ENCODE measurements at regions not wholly inside any gene's neighbourhood (a gene's known extent, or its start where the extent isn't known, plus 50 kb on each side); places are given as distances from the start of the nearest gene placed in this dataset.

DNA sequence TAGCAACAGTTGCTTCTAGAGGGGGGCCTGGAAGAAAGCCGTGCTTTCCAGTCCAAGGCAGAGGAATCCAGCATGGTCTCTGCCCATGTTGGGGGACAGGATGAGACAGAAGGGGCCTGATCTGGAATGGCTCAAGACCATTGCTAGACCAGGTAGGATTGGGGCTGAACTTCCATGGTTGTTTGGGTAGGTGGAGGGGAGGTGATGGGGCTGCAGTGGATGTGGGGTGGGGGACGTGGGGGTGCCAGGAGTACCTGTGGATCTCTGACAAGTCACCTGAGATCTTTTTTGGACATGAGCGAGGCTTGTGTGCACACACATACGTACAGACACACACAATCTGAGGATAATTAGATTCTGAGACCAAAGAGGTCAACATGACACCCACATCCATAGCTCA, 228.7 kb upstream of the SKOR2 start:
- DNase-seq (ENCODE audit: low read depth in 2 of 2) = no peak

- no peak for DNase-seq (ENCODE audit: low read depth in 2 of 2)
Observed at GRCh38 chr18:47471784-47472183, 220.3 kb upstream of the SKOR2 start.

GRCh38 chr18:47470941-47471340, 219.5 kb upstream of the SKOR2 start:
- no peak for DNase-seq (ENCODE audit: low read depth in 2 of 2)

DNA sequence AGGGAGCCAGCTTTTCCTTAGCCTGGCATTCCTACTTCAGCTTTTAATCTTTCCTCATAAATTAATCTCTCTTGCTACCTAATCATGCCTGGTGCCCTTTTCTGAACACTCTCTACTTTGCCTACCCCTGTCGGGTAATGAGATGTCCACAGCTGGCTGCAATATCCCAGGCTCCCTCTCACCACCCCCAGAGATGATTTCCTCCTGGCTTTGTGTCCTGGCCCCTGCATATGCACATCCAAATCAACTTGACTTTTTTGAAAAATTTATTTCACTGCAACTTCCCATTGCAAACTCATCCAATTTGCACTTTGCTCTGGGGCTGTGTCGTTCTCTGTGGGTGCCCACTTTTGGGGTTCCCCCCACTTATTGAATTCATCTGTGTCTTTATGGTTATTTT, 218.1 kb upstream of the SKOR2 start:
- no peak for DNase-seq (ENCODE audit: low read depth in 2 of 2)

GRCh38 chr18:47461977-47462376, 210.5 kb upstream of the SKOR2 start:
- DNase-seq (ENCODE audit: low read depth in 2 of 2) = no peak

DNA sequence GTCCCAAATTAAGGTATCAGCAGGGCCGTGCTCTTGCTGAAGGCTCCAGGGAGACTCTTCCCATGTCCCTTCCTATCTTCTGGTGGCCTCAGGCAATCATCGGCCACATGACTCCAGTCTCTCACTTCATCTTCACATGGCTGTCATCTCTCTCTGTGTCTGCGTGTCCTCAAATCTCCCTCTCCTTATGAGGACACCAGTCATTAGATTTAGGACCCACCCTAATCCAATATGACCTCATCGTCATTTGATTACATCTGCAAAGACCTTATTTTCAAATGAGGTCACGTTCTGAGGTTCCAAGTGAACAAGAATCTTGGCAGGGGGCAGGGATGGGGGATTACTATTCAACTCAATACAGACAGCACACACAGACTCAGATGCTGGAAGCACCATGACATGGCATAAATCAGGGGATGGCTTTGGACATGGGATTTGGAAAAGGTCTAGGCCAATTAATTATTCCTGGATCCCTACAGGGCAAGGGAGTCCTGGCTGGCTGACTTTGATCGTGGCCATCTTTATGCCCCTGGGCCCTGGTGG, 210.0 kb upstream of the SKOR2 start:
- DNase-seq (ENCODE audit: low read depth in 2 of 2) = no peak

DNA sequence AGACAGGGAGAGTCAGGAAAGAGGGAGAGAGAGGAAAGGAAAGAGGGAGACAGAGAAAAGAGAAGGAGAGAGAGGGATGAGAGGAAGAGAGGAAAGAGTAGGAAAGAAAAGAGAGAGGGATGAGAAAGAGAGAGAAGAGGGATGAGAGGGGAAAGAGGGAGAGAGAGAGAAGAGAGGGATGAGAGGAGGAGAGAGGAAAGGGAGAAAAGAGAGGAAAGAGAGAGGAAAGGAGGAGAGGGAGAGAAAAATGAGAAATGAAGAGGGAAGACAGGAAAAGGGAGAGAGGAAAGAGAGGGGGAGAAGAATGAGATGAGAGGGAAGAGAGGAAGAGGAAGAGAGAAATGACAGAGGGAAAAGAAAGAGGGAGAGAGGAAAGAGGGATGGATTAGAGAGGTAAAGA, 207.0 kb upstream of the SKOR2 start:
- no peak for DNase-seq (ENCODE audit: low read depth in 2 of 2)

DNA sequence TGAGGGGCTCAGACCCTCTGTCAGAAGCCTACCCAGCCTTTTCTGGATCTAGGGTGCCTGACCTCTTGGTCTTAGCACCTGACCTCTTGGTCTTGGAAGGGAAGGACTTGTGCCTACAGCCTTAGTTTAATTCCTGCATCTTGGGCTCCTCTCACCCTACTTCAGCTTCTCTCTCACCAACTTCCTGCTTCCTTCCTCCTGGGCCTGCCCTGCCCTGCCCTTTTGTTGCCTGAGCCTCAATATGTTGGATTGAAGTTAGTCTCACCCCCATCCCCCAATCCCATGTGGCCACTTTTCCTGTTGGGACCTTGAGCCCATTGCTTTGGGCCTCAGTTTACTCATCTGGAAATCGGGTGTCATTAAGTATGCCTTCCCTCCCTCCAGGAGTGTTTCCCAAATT, 206.2 kb upstream of the SKOR2 start:
- DNase-seq (ENCODE audit: low read depth in 2 of 2) = no peak

DNA sequence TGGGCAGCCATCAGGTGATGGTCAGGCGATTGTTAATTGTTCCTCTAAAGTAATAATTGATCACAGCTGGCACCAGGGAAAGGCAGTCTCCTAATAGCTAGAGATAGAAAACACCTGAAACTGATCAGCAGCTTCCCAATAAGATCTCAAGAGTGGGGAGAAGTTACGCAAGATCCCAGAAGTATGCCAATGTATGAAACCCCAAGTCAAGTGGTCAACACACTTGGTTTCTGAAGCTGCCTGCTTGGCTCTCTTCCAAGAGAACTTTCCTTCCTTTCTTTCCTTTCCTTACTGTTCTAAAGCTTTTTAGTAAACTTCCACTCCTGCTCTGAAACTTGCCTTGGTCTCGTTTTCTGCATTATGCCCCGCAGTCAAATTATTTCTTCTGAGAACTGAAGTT, 201.6 kb upstream of the SKOR2 start:
- no peak for DNase-seq (ENCODE audit: low read depth in 2 of 2)

GRCh38 chr18:47448956-47449355, 197.5 kb upstream of the SKOR2 start:
- DNase-seq (ENCODE audit: low read depth in 2 of 2) = no peak

DNA sequence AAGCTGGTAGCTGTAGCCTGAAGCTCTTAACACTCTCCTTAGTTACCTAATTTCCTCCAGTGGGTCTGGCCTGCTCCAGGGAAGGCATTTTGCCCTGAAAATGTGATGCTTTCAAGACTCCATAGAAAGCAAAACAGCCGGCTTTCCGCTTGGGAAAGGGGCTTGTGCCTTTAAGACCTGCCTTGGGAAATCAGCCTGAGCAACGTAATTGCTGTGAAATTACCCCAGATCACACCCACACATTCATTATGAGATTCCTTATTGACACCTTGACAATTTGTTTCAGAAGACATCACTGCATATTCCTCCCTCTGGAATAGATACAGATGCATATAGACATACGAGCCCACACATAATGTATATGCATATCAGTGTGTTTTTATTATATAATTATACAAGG, 190.5 kb upstream of the SKOR2 start:
- DNase-seq (ENCODE audit: low read depth in 2 of 2) = no peak

DNA sequence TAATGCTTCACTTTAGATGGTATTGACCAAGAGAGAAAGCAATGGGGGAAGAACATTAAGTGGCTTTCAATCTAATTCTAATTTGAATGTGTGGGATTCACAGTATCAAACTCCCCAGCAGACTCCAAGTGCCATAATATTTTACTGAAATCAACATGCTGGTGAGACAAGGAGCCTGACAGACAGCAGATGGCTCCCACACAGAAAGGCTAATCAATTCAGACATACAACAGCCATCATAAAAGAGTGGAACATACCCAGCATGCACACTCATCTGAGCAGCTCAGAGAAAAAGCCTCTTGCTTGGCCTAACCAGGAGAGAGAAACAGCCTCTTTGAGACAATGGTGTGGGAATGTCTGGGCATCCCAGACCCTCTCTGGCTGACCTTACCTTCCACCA, 186.5 kb upstream of the SKOR2 start:
- DNase-seq (ENCODE audit: low read depth in 2 of 2) = no peak

DNA sequence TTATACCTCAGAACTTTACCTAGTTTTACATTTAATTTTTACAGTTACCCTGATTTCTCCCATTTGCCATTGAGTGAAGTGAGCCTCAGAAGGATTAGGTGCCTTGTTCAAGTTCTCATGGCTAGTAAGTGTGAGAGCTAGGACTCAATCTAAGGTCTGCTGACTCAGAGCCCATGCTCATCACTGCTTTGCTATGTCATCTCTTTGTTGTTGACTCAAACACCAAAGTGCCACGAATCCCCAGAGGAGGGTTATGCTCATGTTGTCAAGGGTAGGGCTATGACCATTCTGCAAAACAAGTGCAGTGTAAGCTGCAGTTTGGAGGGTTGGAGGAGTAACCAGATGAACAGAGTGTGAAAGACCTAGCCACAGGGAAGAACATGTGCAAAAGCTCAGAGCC, 185.4 kb upstream of the SKOR2 start:
- no peak for DNase-seq (ENCODE audit: low read depth in 2 of 2)

DNA sequence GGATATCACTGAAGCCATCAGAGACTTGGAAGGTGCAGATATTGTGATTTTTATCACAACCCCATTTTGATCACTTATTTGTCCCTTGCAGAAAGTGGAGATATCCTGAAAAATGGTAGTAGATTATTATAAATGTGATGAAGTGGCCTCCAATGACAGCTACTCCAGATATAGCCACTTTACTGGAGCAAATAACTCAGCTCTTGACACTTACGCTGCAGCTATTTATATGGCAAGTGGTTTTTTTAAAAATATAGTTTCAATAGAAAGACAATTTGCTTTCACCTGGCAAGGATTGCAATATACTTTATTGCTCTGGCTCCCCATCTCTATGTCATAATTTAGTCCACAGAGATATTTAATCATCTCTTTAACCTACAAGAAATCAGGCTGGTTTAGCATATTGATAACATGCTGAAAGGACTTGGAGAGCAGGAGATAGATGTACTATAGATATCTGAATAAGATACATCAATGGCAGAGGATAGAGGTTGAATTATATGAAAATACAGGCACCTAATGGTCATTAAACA, 182.8 kb upstream of the SKOR2 start:
- no peak for DNase-seq (ENCODE audit: low read depth in 2 of 2)

DNA sequence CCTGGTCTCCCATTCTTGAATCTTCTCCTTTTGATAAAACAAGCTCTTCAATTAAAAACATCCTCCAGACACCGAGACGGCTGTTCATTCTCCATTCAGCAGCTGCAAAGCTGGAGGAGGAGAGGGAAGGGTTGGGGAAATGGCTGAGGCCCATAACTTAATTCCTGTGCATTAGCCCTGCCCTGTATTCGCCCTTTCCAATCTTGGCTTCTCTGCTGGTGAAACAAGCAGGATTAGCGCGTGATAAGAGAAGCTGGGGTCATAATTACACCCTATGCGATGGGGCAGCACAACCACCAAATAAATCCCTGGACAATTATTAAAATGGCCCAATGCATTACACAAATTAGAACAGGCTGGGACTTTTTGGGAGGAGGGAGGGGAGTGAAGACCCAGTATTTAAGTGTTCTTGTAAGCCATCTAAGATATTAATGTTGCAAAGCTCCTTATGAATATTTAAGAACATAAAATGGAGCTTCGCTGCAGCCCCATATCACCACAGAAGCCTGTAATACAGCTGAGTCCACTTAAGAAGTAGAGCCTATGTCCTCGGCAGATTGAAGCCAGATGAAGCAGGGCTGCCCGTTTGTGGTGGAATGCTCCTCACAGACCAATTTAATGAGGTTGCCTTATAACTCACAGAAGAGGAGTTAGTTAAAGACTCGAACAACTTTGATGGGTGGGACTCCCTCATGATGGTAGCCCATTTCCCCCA, 176.6 kb upstream of the SKOR2 start:
- no peak for DNase-seq (ENCODE audit: low read depth in 2 of 2)

DNA sequence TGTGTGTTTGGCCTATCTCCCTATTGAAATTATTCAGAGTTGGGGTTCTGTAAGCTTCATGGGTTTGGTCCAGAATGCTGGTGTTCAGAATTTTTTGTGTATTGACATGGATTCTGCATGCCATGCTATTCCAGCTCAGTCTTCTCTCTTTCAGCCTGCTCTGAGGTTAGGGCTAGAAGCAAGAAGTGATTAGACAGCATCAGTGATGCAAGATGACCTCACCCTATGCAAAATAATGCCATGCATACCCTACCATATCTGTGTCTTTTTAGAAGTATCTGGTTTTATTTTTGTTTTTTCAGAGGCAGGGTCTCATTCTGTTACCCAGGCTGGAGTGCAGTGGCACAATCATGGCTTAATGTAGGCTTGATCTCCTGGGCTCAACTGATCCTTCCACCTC, 175.6 kb upstream of the SKOR2 start:
- no peak for DNase-seq (ENCODE audit: low read depth in 2 of 2)

DNA sequence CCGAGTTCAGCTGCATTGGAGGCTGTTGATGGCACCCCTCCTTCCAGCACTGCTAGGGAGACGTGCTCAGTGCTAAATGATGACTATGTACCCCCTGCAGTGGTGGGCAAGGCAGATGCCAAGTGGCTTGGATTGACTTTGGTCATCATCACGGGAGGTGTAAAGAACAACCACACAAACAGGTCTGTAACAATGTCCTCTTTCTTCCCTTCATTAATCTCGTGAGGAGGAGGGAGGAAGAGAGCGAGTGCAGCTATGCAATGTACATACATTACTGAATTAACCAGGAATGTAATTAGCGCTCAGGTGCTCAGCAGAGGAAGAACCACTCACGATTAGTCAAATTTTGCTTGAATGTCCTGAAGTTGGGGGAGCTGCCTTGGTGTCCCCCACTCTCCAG, 173.9 kb upstream of the SKOR2 start:
- DNase-seq (ENCODE audit: low read depth in 2 of 2) = no peak

GRCh38 chr18:47422524-47422923, 171.1 kb upstream of the SKOR2 start:
- DNase-seq (ENCODE audit: low read depth in 2 of 2) = no peak

DNA sequence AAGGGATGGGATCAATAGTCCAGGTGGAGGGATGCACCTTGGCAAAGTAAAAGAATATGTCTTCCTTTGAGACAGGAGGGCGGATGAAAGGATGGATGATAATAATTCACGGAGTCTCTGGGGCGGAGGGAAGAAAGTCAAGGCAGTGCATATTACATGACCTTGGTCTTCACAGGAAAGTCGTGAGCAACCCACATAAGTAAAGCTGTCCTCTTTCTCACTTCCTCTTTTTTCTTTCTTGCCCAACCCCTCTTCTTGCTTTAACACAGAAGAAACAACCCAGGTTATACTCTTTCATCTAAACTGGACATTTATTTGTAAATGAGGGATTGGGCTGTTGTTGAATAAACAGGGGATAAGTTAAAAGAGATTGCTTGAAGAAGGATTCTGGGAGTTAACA, 168.7 kb upstream of the SKOR2 start:
- no peak for DNase-seq (ENCODE audit: low read depth in 2 of 2)

DNA sequence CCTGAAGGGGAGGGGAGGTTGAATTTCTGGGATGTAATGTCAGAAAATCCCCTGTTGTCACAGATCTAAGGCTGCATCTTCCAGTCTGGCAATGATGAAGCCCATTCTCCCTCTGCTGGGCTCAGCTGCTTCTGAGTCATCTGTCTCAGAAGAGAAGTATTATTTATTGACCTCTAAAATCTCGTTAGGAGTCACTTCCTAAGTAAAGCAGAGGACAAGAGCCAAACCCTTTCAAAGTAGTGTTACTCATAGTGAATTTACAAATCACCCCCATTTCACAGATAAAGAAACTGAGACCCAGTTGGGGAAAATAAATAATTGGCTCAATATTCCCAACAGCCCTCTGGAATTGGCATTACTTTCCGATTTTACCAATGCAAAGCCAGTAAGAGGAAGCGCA, 167.3 kb upstream of the SKOR2 start:
- no peak for DNase-seq (ENCODE audit: low read depth in 2 of 2)

- DNase-seq (ENCODE audit: low read depth in 2 of 2) = no peak
Observed at GRCh38 chr18:47417807-47418206, 166.3 kb upstream of the SKOR2 start.

GRCh38 chr18:47415881-47416280, 164.4 kb upstream of the SKOR2 start:
- DNase-seq (ENCODE audit: low read depth in 2 of 2) = no peak

- DNase-seq (ENCODE audit: low read depth in 2 of 2) = no peak
Observed at GRCh38 chr18:47413327-47413726, 161.9 kb upstream of the SKOR2 start.

DNA sequence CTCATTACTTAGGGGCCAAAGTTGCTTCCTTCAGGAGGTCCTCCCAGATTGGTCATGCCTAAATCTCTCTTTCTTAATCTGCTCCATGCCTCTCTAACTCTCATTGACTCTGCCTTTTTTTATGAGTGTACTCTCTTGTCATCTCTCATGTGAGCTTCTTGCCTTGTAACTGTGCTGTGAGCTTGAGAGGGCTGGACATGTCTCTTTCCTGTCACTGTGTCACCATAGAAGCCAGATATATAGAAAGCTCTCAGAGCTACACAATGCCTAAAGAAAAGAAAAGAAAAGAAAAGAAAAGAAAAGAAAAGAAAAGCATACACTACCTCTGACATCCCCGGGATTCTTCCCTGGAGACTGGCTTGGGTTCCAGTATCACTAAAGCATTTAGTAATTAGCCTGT, 161.5 kb upstream of the SKOR2 start:
- no peak for DNase-seq (ENCODE audit: low read depth in 2 of 2)

Measured in stimulated activated CD8-positive, alpha-beta memory T cell treated with anti-CD3 and anti-CD28 coated beads, Interleukin-7, amount 100 ng/mL, for 1 hour (primary cell).